Left forelimb (tissue), 1 donor: ENCODE measurements at regions not wholly inside any gene's neighbourhood (a gene's known extent, or its start where the extent isn't known, plus 50 kb on each side); places are given as distances from the start of the nearest gene placed in this dataset.

Experiments used
- DNase-seq: peaks from one replicate; pipeline ENCODE4 v3.0.0-alpha.2; 2018; ENCODE audit warnings: low spot score

- no peak for DNase-seq
Observed at GRCh38 chr4:59881632-59882031, 1318.5 kb upstream of the ADGRL3 start.

GRCh38 chr4:59904331-59904730, 1295.8 kb upstream of the ADGRL3 start:
- DNase-seq: no peak

GRCh38 chr4:59920416-59920815, 1279.7 kb upstream of the ADGRL3 start:
- no peak for DNase-seq

- no peak for DNase-seq
Observed at GRCh38 chr4:59925290-59925689, 1274.8 kb upstream of the ADGRL3 start.

GRCh38 chr4:59936566-59936965, 1263.6 kb upstream of the ADGRL3 start:
- no peak for DNase-seq

GRCh38 chr4:59938166-59938565, 1262.0 kb upstream of the ADGRL3 start:
- DNase-seq: no peak

- no peak for DNase-seq
Observed at GRCh38 chr4:59945277-59945676, 1254.8 kb upstream of the ADGRL3 start.

GRCh38 chr4:59945716-59946115, 1254.4 kb upstream of the ADGRL3 start:
- no peak for DNase-seq

- no peak for DNase-seq
Observed at GRCh38 chr4:59956366-59956765, 1243.8 kb upstream of the ADGRL3 start.

- no peak for DNase-seq
Observed at GRCh38 chr4:59960143-59960542, 1240.0 kb upstream of the ADGRL3 start.

GRCh38 chr4:59966758-59967157, 1233.4 kb upstream of the ADGRL3 start:
- no peak for DNase-seq

GRCh38 chr4:59968796-59969195, 1231.3 kb upstream of the ADGRL3 start:
- DNase-seq: no peak

GRCh38 chr4:59969909-59970308, 1230.2 kb upstream of the ADGRL3 start:
- DNase-seq: no peak

GRCh38 chr4:59971952-59972351, 1228.2 kb upstream of the ADGRL3 start:
- no peak for DNase-seq

GRCh38 chr4:59973492-59973891, 1226.6 kb upstream of the ADGRL3 start:
- DNase-seq: no peak

- DNase-seq: no peak
Observed at GRCh38 chr4:59979061-59979460, 1221.1 kb upstream of the ADGRL3 start.

- no peak for DNase-seq
Observed at GRCh38 chr4:59983852-59984251, 1216.3 kb upstream of the ADGRL3 start.

GRCh38 chr4:59987289-59987688, 1212.8 kb upstream of the ADGRL3 start:
- DNase-seq: no peak

- no peak for DNase-seq
Observed at GRCh38 chr4:59994118-59994517, 1206.0 kb upstream of the ADGRL3 start.

GRCh38 chr4:60002603-60003337, 1197.4 kb upstream of the ADGRL3 start:
- DNase-seq: no peak

GRCh38 chr4:60013464-60014184, 1186.5 kb upstream of the ADGRL3 start:
- DNase-seq: no peak

GRCh38 chr4:60016971-60017370, 1183.2 kb upstream of the ADGRL3 start:
- DNase-seq: no peak

GRCh38 chr4:60019180-60019579, 1180.9 kb upstream of the ADGRL3 start:
- DNase-seq: no peak

- DNase-seq: no peak
Observed at GRCh38 chr4:60019946-60020345, 1180.2 kb upstream of the ADGRL3 start.
